T47D (cell line): ENCODE measurements at regions not wholly inside any gene's neighbourhood (a gene's known extent, or its start where the extent isn't known, plus 50 kb on each side); places are given as distances from the start of the nearest gene placed in this dataset.
"Not testable (repeated sequence)": the region's sequence is repeated elsewhere in the genome, so short reads cannot be mapped to it uniquely, and the experiment has no call there.

Experiments used
- DNase-seq, 2 experiments: peaks; one replicate each; pipeline versions ENCODE4 v3.0.0 to v3.0.0-alpha.2; 2011 to 2012; ENCODE audit warnings: low read depth in 1 of 2, low spot score in 1 of 2
- JUND ChIP-seq: IDR thresholded peaks from 2 replicates; pipeline ENCODE4 v1.6.1; 2012; ENCODE audit warnings: low read depth
- in situ Hi-C: cut with HindIII; loops from 2 replicates; pipeline ENCODE4 v1.10.0; 2016; ENCODE audit warnings: low sequenced_read_pairs, low pct_unique_long_range_greater_than_20kb

DNA sequence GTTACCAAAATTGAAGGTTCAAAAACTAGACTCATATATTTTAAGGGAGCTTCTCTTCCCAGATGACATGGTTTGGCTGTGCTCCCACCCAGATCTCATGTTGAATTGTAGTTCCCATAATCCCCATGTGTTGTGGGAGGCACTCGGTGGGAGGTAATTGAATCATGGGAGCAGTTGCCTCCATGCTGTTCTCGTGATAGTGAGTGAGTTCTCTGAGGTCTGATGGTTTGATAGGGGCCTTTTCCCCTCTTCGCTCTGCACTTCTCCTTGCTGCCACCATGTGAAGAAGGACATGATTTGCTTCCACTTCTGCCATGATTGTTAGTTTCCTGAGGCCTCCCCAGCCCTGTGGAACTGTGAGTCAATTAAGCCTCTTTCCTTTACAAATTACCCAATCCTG is 140.1 kb downstream of the MAIP1 start:
- no peak for TF ChIP-seq JUND
- DNase-seq, result no peak
- in situ Hi-C loops, result no loop called here

DNA sequence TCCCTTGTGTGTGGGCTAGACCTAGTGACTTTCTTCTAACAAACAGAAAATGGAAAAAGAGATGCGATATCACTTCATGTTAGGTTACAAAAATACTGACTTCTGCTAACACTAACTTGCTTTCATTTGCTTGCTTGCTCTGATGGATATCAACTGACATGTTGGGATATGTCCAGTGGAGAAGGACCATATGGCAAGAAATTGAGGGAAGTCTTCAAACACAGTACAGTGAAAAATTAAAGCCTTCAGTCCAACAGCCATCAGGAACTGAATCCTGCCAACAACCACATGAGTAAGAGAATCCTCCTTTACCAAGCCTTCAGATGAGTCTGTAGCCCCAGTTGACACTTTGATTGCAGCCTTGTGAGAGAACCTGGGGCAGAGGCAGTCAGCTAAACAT is 143.9 kb downstream of the MAIP1 start:
- no peak for DNase-seq
- in situ Hi-C loops, result no loop called here
- TF ChIP-seq JUND, result no peak

GRCh38 chr2:200100027-200100426 is 144.6 kb downstream of the MAIP1 start:
- no peak for TF ChIP-seq JUND
- no peak for DNase-seq
- in situ Hi-C loops, result no loop called here

DNA sequence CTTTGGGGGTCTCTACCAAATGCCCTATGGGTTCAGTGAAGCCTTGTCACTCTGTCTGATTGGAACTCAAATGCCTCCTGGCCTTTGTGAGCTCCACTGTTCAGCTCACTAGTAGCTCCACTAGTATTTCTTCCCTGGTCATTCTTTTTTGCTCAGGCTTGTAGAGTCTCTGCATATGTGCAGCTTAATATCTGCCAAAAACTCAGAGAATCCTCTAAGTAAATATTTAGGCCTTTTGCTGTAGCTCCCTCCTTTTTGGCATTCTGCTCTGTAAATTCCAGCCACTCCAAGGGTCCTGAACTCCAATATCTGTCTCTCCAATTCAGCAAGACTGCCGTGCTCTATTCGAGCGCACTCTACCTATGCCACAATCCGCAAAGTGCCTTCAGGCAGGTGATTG is 146.5 kb downstream of the MAIP1 start:
- DNase-seq, result no peak
- no peak for TF ChIP-seq JUND
- in situ Hi-C loops, result no loop called here

DNA sequence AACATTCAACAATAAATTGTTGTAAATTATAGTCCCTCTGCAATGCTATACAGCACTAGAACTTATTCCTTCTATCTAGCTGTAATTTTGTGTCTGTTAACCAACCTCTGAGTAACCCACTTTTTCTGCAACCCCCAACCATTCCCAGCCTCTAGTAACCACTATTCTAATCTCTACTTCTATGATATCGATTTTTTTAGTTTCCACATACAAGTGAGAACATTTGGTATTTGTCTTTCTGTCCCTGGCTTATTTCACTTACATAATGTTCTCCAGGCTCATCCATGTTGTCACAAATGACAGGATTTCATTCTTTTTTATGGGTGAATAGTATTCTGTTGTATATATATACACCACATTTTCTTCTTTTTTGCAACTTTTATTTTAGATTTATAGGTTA is 147.6 kb downstream of the MAIP1 start:
- no peak for TF ChIP-seq JUND
- no peak for DNase-seq
- in situ Hi-C loops, result no loop called here

DNA sequence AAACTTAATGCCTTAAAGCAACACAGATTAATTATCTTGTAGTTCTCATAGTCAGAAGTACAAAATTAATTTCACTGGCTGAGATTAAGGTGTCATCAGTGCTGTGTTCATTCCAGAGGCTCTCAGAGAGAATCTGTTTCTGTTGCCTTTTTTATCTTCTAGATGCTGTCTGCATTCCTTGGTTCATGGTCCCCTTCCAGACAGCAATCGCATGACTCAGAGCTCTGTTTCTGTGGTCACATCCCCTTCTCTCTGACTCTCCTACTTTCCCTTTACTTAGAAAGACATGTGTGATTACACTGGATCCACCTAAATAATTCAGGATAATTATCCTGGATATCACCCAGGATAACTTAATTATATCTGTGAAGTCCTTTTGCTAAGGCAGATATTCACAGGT is 148.6 kb downstream of the MAIP1 start:
- no peak for DNase-seq
- in situ Hi-C loops, result no loop called here
- TF ChIP-seq JUND, result no peak

- no peak for DNase-seq
- no peak for TF ChIP-seq JUND
- in situ Hi-C loops, result no loop called here
These were observed 152.3 kb downstream of the MAIP1 start for GRCh38 chr2:200107514-200108217.

- DNase-seq, result no peak
- in situ Hi-C loops, result no loop called here
- TF ChIP-seq JUND, result no peak
These were observed 154.0 kb downstream of the MAIP1 start for GRCh38 chr2:200109421-200109820.

DNA sequence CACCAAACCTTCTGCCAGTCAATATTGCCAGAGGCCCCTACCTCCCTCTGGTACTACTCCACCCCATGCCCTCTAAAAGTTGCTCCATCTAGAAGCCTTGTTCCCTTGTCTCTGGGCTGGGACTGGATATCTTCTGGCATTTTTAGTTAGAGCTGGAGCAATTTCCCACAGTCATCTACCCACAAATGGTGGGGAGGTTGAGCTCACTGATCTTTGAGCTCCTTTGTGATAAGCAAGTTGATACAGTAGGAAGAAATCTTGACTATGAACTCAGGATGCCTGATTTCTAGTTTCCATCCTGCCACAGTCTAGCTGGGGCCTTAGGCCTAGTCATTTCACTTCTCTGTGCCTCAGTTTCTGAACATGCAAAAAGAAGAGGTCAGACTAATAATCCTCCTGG is 155.0 kb downstream of the MAIP1 start:
- in situ Hi-C loops, result no loop called here
- no peak for TF ChIP-seq JUND
- no peak for DNase-seq

DNA sequence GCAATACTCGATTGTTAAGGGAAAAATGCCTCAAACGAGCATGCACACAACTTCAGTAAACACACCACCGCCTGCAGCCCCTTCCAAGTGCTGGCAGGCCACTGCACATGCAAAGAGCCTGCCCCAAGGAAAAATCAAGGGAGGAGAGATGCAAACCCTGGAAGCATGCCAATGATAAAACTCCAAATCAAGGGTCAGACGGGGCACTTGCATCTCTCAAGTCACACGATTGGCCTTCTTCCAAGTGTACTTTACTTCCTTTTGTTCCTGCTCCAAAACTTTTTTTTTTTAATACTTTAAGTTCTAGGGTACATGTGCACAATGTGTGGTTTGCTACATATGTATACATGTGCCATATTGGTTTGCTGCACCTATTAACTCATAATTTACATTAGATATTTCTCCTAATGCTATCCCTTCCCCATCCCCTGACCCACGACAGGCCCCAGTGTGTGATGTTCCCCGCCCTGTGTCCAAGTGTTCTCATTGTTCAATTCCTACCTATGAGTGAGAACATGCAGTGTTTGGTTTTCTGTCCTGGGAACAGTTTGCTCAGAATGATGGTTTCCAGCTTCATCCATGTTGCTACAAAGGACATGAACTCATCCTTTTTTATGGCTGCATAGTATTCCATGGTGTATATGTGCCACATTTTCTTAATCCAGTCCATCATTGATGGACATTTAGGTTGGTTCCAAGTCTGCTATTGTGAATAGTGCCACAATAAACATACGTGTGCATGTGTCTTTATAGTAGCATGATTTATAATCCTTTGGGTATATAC is 157.8 kb downstream of the MAIP1 start:
- DNase-seq, in situ Hi-C loops: not testable (repeated sequence)

DNA sequence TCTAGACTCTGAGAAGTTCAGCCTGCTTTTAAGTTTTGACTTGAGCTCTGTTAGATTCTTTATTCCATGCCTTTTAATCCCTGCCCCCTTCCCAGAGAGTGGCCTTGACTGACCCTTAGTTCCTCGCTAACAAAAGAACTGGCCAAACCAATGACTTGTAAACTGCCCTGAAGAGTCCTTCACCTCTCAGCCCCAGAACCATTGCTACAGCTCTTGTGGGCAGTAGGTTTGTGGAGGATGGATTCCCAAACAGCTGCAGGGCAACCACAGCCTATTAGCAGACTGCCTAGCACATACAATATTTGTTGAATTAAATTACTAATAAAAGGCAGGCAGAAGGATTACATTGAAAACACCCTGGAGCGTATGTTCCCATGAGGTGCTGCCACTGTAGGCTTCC is 163.9 kb downstream of the MAIP1 start:
- in situ Hi-C loops, result no loop called here
- peak in 1 of 2 experiments; percentile 6 for DNase-seq
- TF ChIP-seq JUND, result no peak

DNA sequence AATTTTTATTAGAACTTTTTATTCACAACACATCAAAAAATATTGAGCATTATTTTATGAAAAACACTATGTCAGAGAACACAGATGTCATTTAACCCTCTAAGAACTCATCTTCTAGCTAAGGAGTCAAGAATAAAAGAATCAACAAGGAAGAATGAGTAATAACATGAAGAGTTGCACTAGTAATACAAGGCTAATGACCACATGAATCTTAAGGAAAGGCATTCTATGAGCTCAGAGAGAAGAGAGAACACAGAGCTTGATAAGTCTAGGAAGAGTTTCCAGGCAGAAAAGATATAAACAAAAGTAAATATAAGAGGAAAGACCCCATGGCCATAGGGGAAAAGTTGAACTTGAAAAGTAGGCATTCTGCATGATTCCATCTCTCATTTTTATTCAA is 166.5 kb downstream of the MAIP1 start:
- no peak for DNase-seq
- in situ Hi-C loops, result no loop called here
- TF ChIP-seq JUND, result no peak

DNA sequence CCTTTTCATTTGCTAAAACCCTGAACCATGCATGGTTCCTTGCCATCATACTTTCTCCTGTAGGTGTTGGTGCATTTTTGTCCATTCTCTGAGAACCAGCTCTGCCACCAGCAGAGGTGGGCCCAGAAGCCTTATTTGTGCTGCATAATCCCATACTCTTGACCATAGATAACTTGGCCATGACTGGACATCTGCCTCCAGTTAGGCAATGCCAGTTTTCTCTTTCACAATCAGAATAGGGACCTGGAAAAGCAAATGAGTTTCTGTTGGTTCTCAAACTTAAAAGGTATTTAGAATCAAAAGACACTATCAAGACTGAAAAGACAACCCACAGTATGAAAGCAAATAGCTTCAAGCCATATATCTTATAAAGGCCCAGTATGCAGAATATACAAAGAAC is 167.3 kb downstream of the MAIP1 start:
- no peak for TF ChIP-seq JUND
- no peak for DNase-seq
- in situ Hi-C loops, result no loop called here

GRCh38 chr2:200124665-200125368 is 169.4 kb downstream of the MAIP1 start:
- in situ Hi-C loops, DNase-seq: not testable (repeated sequence)
